Ovary (tissue), 3 donors: ENCODE measurements at regions not wholly inside any gene's neighbourhood (a gene's known extent, or its start where the extent isn't known, plus 50 kb on each side); places are given as distances from the start of the nearest gene placed in this dataset.

Experiments used
- EP300 ChIP-seq: sonication (generic); formaldehyde crosslinking; IDR thresholded peaks from one replicate; pipeline ENCODE4 v1.6.1; 2017; ENCODE audit warnings: antibody characterized with exemption
- POLR2A ChIP-seq: fragments of 450-650 bp; IDR thresholded peaks from one replicate; pipeline ENCODE4 v1.6.1; 2017; ENCODE audit warnings: antibody characterized with exemption, mild to moderate bottlenecking, moderate library complexity
- TF ChIP-seq, protein P1 (sequence below), 3 donors: fragments of 450-650 bp in 2 of 3; fragments of 200-600 bp in 1 of 3; IDR thresholded peaks; one replicate each; pipeline versions ENCODE4 v1.5.1 to v1.8.0; 2016 to 2022; ENCODE audit warnings: antibody characterized with exemption in 3 of 3, mild to moderate bottlenecking in 1 of 3
- donor health status: DM: no; HTN: no; CAD: no.

DNA sequence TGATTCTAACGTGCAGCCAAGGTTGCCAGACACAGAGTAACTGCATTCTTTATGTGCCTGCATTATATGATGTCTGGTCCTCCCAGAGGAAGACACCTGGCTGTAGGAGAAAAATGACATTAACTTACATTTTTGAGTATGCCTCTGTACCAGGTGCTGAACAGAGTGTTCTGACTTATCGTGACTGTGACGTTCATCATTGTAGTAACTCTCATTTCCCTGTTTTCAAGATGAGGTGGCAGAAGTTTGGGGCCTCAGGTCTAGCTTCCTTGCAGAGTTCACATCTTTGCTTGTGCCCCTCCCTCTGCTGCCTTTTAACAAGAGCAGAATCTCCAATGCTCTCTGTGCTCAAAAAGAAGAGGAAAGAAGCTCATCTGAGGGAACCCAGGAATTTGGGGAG, 488.0 kb downstream of the AJAP1 start:
- TF ChIP-seq POLR2A: no peak
- TF ChIP-seq, protein P1, sequence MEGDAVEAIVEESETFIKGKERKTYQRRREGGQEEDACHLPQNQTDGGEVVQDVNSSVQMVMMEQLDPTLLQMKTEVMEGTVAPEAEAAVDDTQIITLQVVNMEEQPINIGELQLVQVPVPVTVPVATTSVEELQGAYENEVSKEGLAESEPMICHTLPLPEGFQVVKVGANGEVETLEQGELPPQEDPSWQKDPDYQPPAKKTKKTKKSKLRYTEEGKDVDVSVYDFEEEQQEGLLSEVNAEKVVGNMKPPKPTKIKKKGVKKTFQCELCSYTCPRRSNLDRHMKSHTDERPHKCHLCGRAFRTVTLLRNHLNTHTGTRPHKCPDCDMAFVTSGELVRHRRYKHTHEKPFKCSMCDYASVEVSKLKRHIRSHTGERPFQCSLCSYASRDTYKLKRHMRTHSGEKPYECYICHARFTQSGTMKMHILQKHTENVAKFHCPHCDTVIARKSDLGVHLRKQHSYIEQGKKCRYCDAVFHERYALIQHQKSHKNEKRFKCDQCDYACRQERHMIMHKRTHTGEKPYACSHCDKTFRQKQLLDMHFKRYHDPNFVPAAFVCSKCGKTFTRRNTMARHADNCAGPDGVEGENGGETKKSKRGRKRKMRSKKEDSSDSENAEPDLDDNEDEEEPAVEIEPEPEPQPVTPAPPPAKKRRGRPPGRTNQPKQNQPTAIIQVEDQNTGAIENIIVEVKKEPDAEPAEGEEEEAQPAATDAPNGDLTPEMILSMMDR (IDR thresholded peaks at IDR 0.05): no peak
- TF ChIP-seq EP300: no peak
